ENCODE measurements at regions not wholly inside any gene's neighbourhood (a gene's known extent, or its start where the extent isn't known, plus 50 kb on each side); places are given as distances from the start of the nearest gene placed in this dataset.

- no peak for DNase-seq (ENCODE audit: extremely low spot score)
- POLR2A ChIA-PET: no interaction called here
- CTCF ChIA-PET: interaction anchor here (1.4 to 1.6 kb wide), 2 partner anchors 12 to 77 kb away, joined by 3 read pairs; no protein-coding TSS in a partner anchor
- no peak for TF ChIP-seq CTCF (IDR thresholded peaks at IDR 0.05; ENCODE audit: control extremely low read depth, extremely low read depth, low read depth, missing control alignments)
Measured at GRCh38 chr14:23827100-23827892, 126.3 kb upstream of the DHRS4 start.

GRCh38 chr14:23828001-23828400, 125.6 kb upstream of the DHRS4 start:
- no peak for DNase-seq (ENCODE audit: extremely low spot score)
- no peak for TF ChIP-seq CTCF (IDR thresholded peaks at IDR 0.05; ENCODE audit: control extremely low read depth, extremely low read depth, low read depth, missing control alignments)
- ChIA-PET POLR2A (no interaction called here), CTCF (interaction anchor here (1.6 to 2.0 kb wide), 2 partner anchors 76 to 83 kb away, joined by 3 to 7 read pairs; no protein-coding TSS in a partner anchor)

GRCh38 chr14:23828616-23829015, 125.0 kb upstream of the DHRS4 start:
- POLR2A ChIA-PET: no interaction called here
- CTCF ChIA-PET: interaction anchor here (1.6 to 2.0 kb wide), 2 partner anchors 75 to 82 kb away, joined by 3 to 7 read pairs; no protein-coding TSS in a partner anchor
- no peak for TF ChIP-seq CTCF (IDR thresholded peaks at IDR 0.05; ENCODE audit: control extremely low read depth, extremely low read depth, low read depth, missing control alignments)
- DNase-seq (ENCODE audit: extremely low spot score): no peak

- TF ChIP-seq CTCF (IDR thresholded peaks at IDR 0.05; ENCODE audit: control extremely low read depth, extremely low read depth, low read depth, missing control alignments): no peak
- POLR2A ChIA-PET: no interaction called here
- CTCF ChIA-PET: interaction anchor here (0.7 to 2.0 kb wide), 4 partner anchors 12 to 198 kb away, joined by 3 to 7 read pairs (median 4); no protein-coding TSS in a partner anchor
- DNase-seq (ENCODE audit: extremely low spot score): no peak
Measured at GRCh38 chr14:23829736-23830471, 123.7 kb upstream of the DHRS4 start.

- ChIA-PET POLR2A (no interaction called here), CTCF (interaction anchor here (1.1 kb wide), 1 partner anchor 10 kb away, joined by 3 read pairs; no protein-coding TSS in a partner anchor)
- no peak for DNase-seq (ENCODE audit: extremely low spot score)
- no peak for TF ChIP-seq CTCF (IDR thresholded peaks at IDR 0.05; ENCODE audit: control extremely low read depth, extremely low read depth, low read depth, missing control alignments)
Measured at GRCh38 chr14:23831596-23831995, 122.0 kb upstream of the DHRS4 start.

GRCh38 chr14:23861666-23862065, 91.9 kb upstream of the DHRS4 start:
- CTCF ChIA-PET: interaction anchor here (1.1 kb wide), 1 partner anchor 230 kb away, joined by 4 read pairs; no protein-coding TSS in a partner anchor
- TF ChIP-seq CTCF (IDR thresholded peaks at IDR 0.05; ENCODE audit: control extremely low read depth, extremely low read depth, low read depth, missing control alignments): no peak
- POLR2A ChIA-PET: no interaction called here
- no peak for DNase-seq (ENCODE audit: extremely low spot score)

All from GM10248 (cell line).